ENCODE measurements at regions not wholly inside any gene's neighbourhood (a gene's known extent, or its start where the extent isn't known, plus 50 kb on each side); places are given as distances from the start of the nearest gene placed in this dataset.

- TF ChIP-seq CTCF (conservative IDR thresholded peaks at IDR 0.05) (no peak), ZFX (IDR thresholded peaks at IDR 0.05) (no peak)
These were observed 543.1 kb upstream of the RGMA start for GRCh38 chr15:93631958-93632618.

Data from C4-2B (cell line).